ENCODE measurements at regions not wholly inside any gene's neighbourhood (a gene's known extent, or its start where the extent isn't known, plus 50 kb on each side); places are given as distances from the start of the nearest gene placed in this dataset.
"Not testable (repeated sequence)": the region's sequence is repeated elsewhere in the genome, so short reads cannot be mapped to it uniquely, and the experiment has no call there.

GRCh38 chr16:33771211-33771610 is 311.8 kb downstream of the TP53TG3F start:
- not testable (repeated sequence) for H3K36me3 ChIP-seq (ENCODE audit: control insufficient read depth, insufficient read depth, low read length); H3K4me3 ChIP-seq (ENCODE audit: extremely low read depth, insufficient read depth, low read length, poor library complexity, severe bottlenecking); H3K9me3 ChIP-seq (ENCODE audit: control insufficient read depth, low read length); H3K4me1 ChIP-seq (ENCODE audit: control insufficient read depth, insufficient read depth, low read length, poor library complexity, severe bottlenecking); H3K27ac ChIP-seq (ENCODE audit: low read depth, low read length, severe bottlenecking)
- WGBS, 2 experiments (ENCODE audit: insufficient coverage in 2 of 2) = 93% methylated on average over 3 of the region's 22 CpGs; no CpG with 5 or more reads in 1 of the 2 experiments

GRCh38 chr16:33773966-33774365 is 314.6 kb downstream of the TP53TG3F start:
- H3K4me1 ChIP-seq (ENCODE audit: control insufficient read depth, insufficient read depth, low read length, poor library complexity, severe bottlenecking); H3K9me3 ChIP-seq (ENCODE audit: control insufficient read depth, low read length); H3K36me3 ChIP-seq (ENCODE audit: control insufficient read depth, insufficient read depth, low read length); H3K27ac ChIP-seq (ENCODE audit: low read depth, low read length, severe bottlenecking); H3K4me3 ChIP-seq (ENCODE audit: extremely low read depth, insufficient read depth, low read length, poor library complexity, severe bottlenecking): not testable (repeated sequence)
- no CpG with 5 or more reads among the region's 2 CpGs for WGBS, 2 experiments (ENCODE audit: insufficient coverage in 2 of 2)

GRCh38 chr16:33774724-33775123 is 315.3 kb downstream of the TP53TG3F start:
- not testable (repeated sequence) for H3K9me3 ChIP-seq (ENCODE audit: control insufficient read depth, low read length); H3K36me3 ChIP-seq (ENCODE audit: control insufficient read depth, insufficient read depth, low read length); H3K4me1 ChIP-seq (ENCODE audit: control insufficient read depth, insufficient read depth, low read length, poor library complexity, severe bottlenecking); H3K4me3 ChIP-seq (ENCODE audit: extremely low read depth, insufficient read depth, low read length, poor library complexity, severe bottlenecking); H3K27ac ChIP-seq (ENCODE audit: low read depth, low read length, severe bottlenecking)
- WGBS, 2 experiments (ENCODE audit: insufficient coverage in 2 of 2) = 47 to 79% methylated on average over 1 of the region's 1 CpG

- WGBS, 2 experiments (ENCODE audit: insufficient coverage in 2 of 2) = no CpG with 5 or more reads among the region's 16 CpGs
Measured at GRCh38 chr16:33816328-33816944, 357.0 kb downstream of the TP53TG3F start.

GRCh38 chr16:33824736-33825135 is 365.3 kb downstream of the TP53TG3F start:
- not testable (repeated sequence) for H3K9me3 ChIP-seq (ENCODE audit: control insufficient read depth, low read length); H3K4me3 ChIP-seq (ENCODE audit: extremely low read depth, insufficient read depth, low read length, poor library complexity, severe bottlenecking); H3K27ac ChIP-seq (ENCODE audit: low read depth, low read length, severe bottlenecking); H3K4me1 ChIP-seq (ENCODE audit: control insufficient read depth, insufficient read depth, low read length, poor library complexity, severe bottlenecking); H3K36me3 ChIP-seq (ENCODE audit: control insufficient read depth, insufficient read depth, low read length)
- WGBS, 2 experiments (ENCODE audit: insufficient coverage in 2 of 2) = 73 to 90% methylated on average over 4 to 5 of the region's 25 CpGs

More at GRCh38 chr16:33816328-33816944, 357.0 kb downstream of the TP53TG3F start:
- H3K27ac ChIP-seq (ENCODE audit: low read depth, low read length, severe bottlenecking); H3K4me1 ChIP-seq (ENCODE audit: control insufficient read depth, insufficient read depth, low read length, poor library complexity, severe bottlenecking); H3K36me3 ChIP-seq (ENCODE audit: control insufficient read depth, insufficient read depth, low read length); H3K9me3 ChIP-seq (ENCODE audit: control insufficient read depth, low read length); H3K4me3 ChIP-seq (ENCODE audit: extremely low read depth, insufficient read depth, low read length, poor library complexity, severe bottlenecking): not testable (repeated sequence)

GRCh38 chr16:33827522-33827921 is 368.1 kb downstream of the TP53TG3F start:
- no CpG with 5 or more reads among the region's 5 CpGs for WGBS, 2 experiments (ENCODE audit: insufficient coverage in 2 of 2)
- not testable (repeated sequence) for H3K36me3 ChIP-seq (ENCODE audit: control insufficient read depth, insufficient read depth, low read length); H3K27ac ChIP-seq (ENCODE audit: low read depth, low read length, severe bottlenecking); H3K4me3 ChIP-seq (ENCODE audit: extremely low read depth, insufficient read depth, low read length, poor library complexity, severe bottlenecking); H3K4me1 ChIP-seq (ENCODE audit: control insufficient read depth, insufficient read depth, low read length, poor library complexity, severe bottlenecking); H3K9me3 ChIP-seq (ENCODE audit: control insufficient read depth, low read length)

GRCh38 chr16:33839157-33839556 is 379.7 kb downstream of the TP53TG3F start:
- no CpG with 5 or more reads among the region's 3 CpGs for WGBS, 2 experiments (ENCODE audit: insufficient coverage in 2 of 2)
- not testable (repeated sequence) for H3K4me1 ChIP-seq (ENCODE audit: control insufficient read depth, insufficient read depth, low read length, poor library complexity, severe bottlenecking); H3K27ac ChIP-seq (ENCODE audit: low read depth, low read length, severe bottlenecking); H3K9me3 ChIP-seq (ENCODE audit: control insufficient read depth, low read length); H3K4me3 ChIP-seq (ENCODE audit: extremely low read depth, insufficient read depth, low read length, poor library complexity, severe bottlenecking); H3K36me3 ChIP-seq (ENCODE audit: control insufficient read depth, insufficient read depth, low read length)

- WGBS, 2 experiments (ENCODE audit: insufficient coverage in 2 of 2) = no CpG with 5 or more reads among the region's 10 CpGs
- not testable (repeated sequence) for H3K4me3 ChIP-seq (ENCODE audit: extremely low read depth, insufficient read depth, low read length, poor library complexity, severe bottlenecking); H3K9me3 ChIP-seq (ENCODE audit: control insufficient read depth, low read length); H3K36me3 ChIP-seq (ENCODE audit: control insufficient read depth, insufficient read depth, low read length); H3K4me1 ChIP-seq (ENCODE audit: control insufficient read depth, insufficient read depth, low read length, poor library complexity, severe bottlenecking); H3K27ac ChIP-seq (ENCODE audit: low read depth, low read length, severe bottlenecking)
Measured at GRCh38 chr16:33844533-33844932, 385.1 kb downstream of the TP53TG3F start.

All from mesodermal cell (in vitro differentiated cells).